Activated B cell treated with CpG ODN at 0.5 μM for 24 hours (primary cell): ENCODE measurements at regions not wholly inside any gene's neighbourhood (a gene's known extent, or its start where the extent isn't known, plus 50 kb on each side); places are given as distances from the start of the nearest gene placed in this dataset.

Source experiments
- ATAC-seq: fragments of 200-7000 bp; cut with Tn5 transposase; one replicate; pipeline ENCODE4 v1.10.0; 2021; ENCODE audit warnings: low read depth, mild to moderate bottlenecking, moderate library complexity
- CTCF ChIA-PET: fragments of 350-600 bp; sonication (Branson Sonifier 250); formaldehyde crosslinking; loops from one replicate; lab custom pipeline; 2021; ENCODE audit warnings: antibody characterized with exemption; lab: Charles Lee
- POLR2A ChIA-PET: fragments of 350-600 bp; sonication (Branson Sonifier 250); formaldehyde crosslinking; loops from one replicate; lab custom pipeline; 2021; ENCODE audit warnings: antibody characterized with exemption; lab: Charles Lee
- DNase-seq: peaks from one replicate; pipeline ENCODE4 v3.0.0; 2022
- H3K27ac Mint-ChIP-seq: one replicate; pipeline ENCODE4 v1.8.0; 2020; ENCODE audit warnings: mixed read lengths
- H3K27me3 Mint-ChIP-seq: one replicate; pipeline ENCODE4 v1.8.0; 2021; ENCODE audit warnings: mixed read lengths
- H3K36me3 Mint-ChIP-seq: one replicate; pipeline ENCODE4 v1.8.0; 2021; ENCODE audit warnings: low read depth, mixed read lengths
- H3K4me1 Mint-ChIP-seq: one replicate; pipeline ENCODE4 v1.8.0; 2021; ENCODE audit warnings: mixed read lengths
- H3K4me3 Mint-ChIP-seq: one replicate; pipeline ENCODE4 v1.8.0; 2020; ENCODE audit warnings: mild to moderate bottlenecking, mixed read lengths
- H3K9me3 Mint-ChIP-seq: one replicate; pipeline ENCODE4 v1.8.0; 2020; ENCODE audit warnings: mixed read lengths
- CTCF ChIP-seq: fragments of 200-600 bp; IDR thresholded peaks from one replicate; pipeline ENCODE4 v1.8.0; 2022; ENCODE audit warnings: antibody characterized with exemption, mild to moderate bottlenecking
- intact Hi-C: fragments of 100-400 bp; cut with micrococcal nuclease; formaldehyde crosslinking; loops from one replicate; pipeline ENCODE4 v1.15.1; 2024

DNA sequence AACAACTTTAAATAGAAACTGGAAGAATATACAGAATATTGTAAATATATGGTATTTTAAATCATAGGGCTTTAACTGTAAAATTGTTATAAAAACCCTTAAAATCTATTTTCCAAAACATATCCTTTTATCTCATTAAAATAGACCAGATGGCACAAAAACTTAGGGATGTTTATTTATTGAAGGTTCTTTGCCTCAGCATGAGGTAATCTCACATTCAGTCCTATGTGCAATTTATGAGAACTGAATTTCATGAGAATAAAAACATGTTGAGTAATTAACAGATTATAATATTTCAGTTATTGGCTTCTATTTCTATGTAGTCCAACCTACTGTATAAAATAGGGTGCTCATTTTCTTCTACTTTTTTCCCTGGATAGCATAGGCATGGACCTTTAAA lies 329.2 kb upstream of the PRR16 start:
- DNase-seq (no peak), ATAC-seq (no peak)
- no peaks in the 10 kb centered on the region for H3K9me3 Mint-ChIP-seq
- no peak overlapping the region for H3K4me3 Mint-ChIP-seq
- CTCF ChIA-PET, result no interaction called here
- H3K4me1 Mint-ChIP-seq, result no peaks in the 10 kb centered on the region
- no peaks in the 10 kb centered on the region for H3K36me3 Mint-ChIP-seq
- H3K27ac Mint-ChIP-seq, result no peak overlapping the region
- TF ChIP-seq CTCF, result no peak
- POLR2A ChIA-PET, result no interaction called here
- no peaks in the 10 kb centered on the region for H3K27me3 Mint-ChIP-seq
- intact Hi-C loops, result no loop called here

GRCh38 chr5:120137582-120137981 lies 326.5 kb upstream of the PRR16 start:
- Mint-ChIP-seq H3K27me3 (no peaks in the 10 kb centered on the region), H3K27ac (no peak overlapping the region), H3K4me3 (no peak overlapping the region), H3K9me3 (no peaks in the 10 kb centered on the region), H3K36me3 (no peaks in the 10 kb centered on the region), H3K4me1 (no peaks in the 10 kb centered on the region)
- intact Hi-C loops, result no loop called here
- POLR2A ChIA-PET, result no interaction called here
- TF ChIP-seq CTCF, result no peak
- CTCF ChIA-PET, result no interaction called here
- ATAC-seq (no peak), DNase-seq (no peak)

DNA sequence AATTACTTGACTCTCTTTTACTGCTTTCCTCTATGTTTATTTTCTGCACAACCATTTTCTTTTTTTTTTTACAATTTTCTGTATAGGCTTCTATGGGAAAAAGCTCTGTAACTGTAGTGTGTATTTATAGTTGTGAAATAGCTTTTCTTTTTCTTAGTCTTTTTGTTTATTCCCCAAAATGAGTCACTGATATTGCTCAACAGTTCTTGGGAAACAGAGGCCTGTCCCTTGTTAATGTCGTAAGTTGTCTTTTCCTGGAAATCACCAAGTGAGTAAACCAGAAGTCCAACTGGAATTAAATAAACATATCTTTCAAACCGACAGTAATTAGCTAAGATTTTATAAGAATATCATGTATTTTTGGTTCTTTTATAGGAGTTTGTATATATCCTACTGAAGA lies 325.1 kb upstream of the PRR16 start:
- Mint-ChIP-seq H3K4me1 (no peaks in the 10 kb centered on the region), H3K36me3 (no peaks in the 10 kb centered on the region), H3K9me3 (no peaks in the 10 kb centered on the region), H3K27ac (no peak overlapping the region), H3K4me3 (no peak overlapping the region), H3K27me3 (no peaks in the 10 kb centered on the region)
- intact Hi-C loops, result no loop called here
- ATAC-seq (no peak), DNase-seq (no peak)
- POLR2A ChIA-PET, result no interaction called here
- TF ChIP-seq CTCF, result no peak
- CTCF ChIA-PET, result no interaction called here

GRCh38 chr5:120140501-120140900 lies 323.6 kb upstream of the PRR16 start:
- Mint-ChIP-seq H3K4me3 (no peak overlapping the region), H3K9me3 (peaks cover 6% of the 10 kb centered on the region), H3K27ac (no peak overlapping the region), H3K4me1 (no peaks in the 10 kb centered on the region), H3K36me3 (no peaks in the 10 kb centered on the region), H3K27me3 (no peaks in the 10 kb centered on the region)
- intact Hi-C loops, result no loop called here
- ChIA-PET POLR2A (no interaction called here), CTCF (no interaction called here)
- no peak for TF ChIP-seq CTCF
- no peak for DNase-seq
- no peak for ATAC-seq

- intact Hi-C loops, result no loop called here
- Mint-ChIP-seq H3K36me3 (no peaks in the 10 kb centered on the region), H3K4me3 (no peak overlapping the region), H3K27ac (no peak overlapping the region), H3K4me1 (no peaks in the 10 kb centered on the region), H3K27me3 (no peaks in the 10 kb centered on the region), H3K9me3 (peaks cover 12% of the 10 kb centered on the region)
- no peak for TF ChIP-seq CTCF
- ATAC-seq (no peak), DNase-seq (no peak)
- ChIA-PET CTCF (no interaction called here), POLR2A (no interaction called here)
Measured at GRCh38 chr5:120141076-120141475, 323.0 kb upstream of the PRR16 start.
